T47D (cell line): ENCODE measurements at regions not wholly inside any gene's neighbourhood (a gene's known extent, or its start where the extent isn't known, plus 50 kb on each side); places are given as distances from the start of the nearest gene placed in this dataset.
A peak's percentile ranks its signal among the peaks of the same experiment; 100 is the strongest.

ENCODE experiments used
- DNase-seq, 2 experiments: peaks; one replicate each; pipeline versions ENCODE4 v3.0.0 to v3.0.0-alpha.2; 2011 to 2012; ENCODE audit warnings: low read depth in 1 of 2, low spot score in 1 of 2
- JUND ChIP-seq: IDR thresholded peaks from 2 replicates; pipeline ENCODE4 v1.6.1; 2012; ENCODE audit warnings: low read depth
- in situ Hi-C: cut with HindIII; loops from 2 replicates; pipeline ENCODE4 v1.10.0; 2016; ENCODE audit warnings: low sequenced_read_pairs, low pct_unique_long_range_greater_than_20kb

DNA sequence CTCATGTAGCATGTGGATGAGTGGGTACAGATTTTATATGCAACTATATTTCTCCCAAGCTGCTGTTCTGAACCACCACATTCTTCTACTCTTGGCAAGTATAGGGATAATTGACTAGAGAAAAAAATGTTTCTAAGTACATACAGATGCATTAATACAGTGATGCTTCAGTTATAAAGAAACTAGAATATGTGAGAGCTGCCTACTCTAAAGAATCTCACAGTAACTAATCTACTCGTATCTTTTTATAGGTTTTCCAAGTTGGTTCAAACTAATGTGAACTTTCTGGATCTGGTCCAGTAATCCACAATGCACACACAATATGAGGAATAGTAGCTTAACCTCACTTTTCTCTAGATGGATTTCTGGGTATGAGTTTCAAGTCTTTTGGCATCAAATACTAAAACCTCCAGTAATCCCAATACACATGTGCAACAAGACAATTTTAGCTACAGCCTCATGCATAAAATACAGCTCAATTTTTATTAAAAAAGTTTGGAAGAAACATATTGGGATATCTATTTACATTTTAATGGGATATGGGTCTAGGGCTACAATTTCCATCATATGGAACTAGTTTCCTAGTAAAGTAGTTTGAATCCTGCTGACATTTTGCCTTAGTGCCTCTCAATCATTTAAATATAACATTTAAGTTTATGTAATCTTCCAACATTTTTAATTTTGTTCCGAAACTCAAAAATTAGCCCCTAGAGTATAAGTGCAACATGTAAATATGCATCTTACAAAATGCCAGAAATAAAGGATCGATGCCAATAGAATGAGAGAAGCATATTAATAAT, 2209.7 kb downstream of the LRRC4C start:
- no peak for DNase-seq
- in situ Hi-C loops = no loop called here
- TF ChIP-seq JUND = no peak

DNA sequence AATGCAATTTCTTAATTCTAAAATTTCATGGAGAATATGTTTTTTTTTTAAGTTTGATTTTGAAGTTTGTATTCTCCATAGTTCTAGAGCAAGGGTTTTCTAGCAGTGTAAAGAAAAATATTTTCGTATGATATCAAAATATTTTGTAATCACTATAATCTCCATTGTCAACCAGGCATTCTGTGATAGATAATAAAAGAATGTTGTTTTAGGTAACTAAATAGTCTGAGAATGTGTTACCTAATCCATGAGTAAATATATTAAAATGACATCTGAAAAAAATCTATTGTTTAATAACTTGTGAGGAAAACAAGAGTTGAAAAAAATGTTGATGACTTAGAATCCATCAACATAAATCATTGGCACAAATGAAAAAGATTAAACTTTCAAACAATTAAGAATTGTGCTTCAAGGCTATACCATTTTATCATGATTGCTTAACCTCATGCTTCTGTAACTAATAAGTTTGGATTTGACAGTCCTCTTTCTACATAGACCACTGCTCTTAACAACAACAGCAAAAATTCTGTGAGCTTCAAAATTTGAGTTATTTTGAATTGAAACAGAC, 2211.8 kb downstream of the LRRC4C start:
- no peak for DNase-seq
- in situ Hi-C loops = no loop called here
- no peak for TF ChIP-seq JUND

DNA sequence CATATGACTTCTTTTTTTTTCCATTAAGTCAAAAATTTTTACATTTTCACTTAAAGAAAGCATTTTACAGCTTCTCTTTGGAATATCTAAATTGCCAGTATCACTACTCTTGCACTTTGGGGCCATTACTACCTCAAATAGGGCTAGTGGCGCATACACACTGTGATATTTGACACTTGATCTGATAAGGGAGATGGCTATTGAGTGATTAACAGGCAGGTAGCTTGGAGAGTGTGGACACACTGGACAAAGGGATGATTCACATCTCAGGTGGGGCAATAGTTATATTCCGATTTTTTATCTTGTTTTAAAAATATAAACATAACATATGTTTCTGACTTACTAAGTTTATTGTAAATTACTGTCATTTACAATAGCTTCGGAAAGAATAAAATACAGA, 2219.9 kb downstream of the LRRC4C start:
- in situ Hi-C loops = no loop called here
- DNase-seq = peak in 1 of 2 experiments; percentile 24
- TF ChIP-seq JUND = no peak

DNA sequence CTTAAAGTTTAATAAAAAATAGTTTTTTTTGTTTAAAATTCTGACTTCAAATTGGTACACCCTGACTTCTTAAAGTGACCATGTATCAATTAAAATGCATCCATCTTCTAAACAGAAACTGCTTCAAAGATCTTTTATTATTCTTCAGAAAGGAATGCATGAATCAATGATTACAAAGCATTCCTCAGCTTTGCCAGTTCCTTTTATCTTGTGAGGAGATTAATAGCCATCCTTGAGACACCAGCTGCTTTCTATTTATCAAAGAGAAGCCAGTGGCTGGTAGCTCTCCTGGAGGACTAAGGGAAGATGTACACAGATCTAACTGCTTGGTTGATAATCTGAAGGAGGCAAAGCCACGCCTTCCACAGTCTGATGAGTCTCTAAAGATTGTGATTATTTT, 2222.5 kb downstream of the LRRC4C start:
- in situ Hi-C loops = no loop called here
- DNase-seq = no peak
- no peak for TF ChIP-seq JUND

DNA sequence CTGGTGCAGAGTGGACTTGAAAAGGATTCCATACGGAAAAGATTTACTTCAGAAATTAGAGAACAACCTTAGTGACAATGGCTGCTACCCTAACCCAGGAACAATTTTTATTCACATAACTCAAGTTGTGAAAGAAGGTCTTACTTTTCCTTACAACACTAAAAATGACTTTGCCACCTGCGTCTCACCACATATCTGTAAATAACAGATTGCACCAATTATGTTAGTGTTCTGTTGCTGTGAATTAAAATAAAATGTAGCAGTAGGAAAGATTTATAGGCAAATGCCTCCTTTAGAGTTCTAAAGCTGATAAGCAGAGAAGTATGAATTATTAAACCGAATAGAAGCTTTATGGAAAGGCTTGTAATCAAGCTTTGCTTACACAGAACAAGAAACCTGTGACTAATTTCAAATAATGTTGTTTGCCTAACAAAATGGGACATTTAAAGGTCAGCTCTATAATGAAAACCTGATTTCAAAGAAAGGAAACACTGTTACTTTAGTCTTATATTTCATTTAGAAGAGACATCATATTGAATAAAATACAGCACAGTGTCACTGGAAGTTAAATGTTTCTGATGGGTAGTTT, 2237.8 kb downstream of the LRRC4C start:
- TF ChIP-seq JUND = no peak
- in situ Hi-C loops = no loop called here
- no peak for DNase-seq

DNA sequence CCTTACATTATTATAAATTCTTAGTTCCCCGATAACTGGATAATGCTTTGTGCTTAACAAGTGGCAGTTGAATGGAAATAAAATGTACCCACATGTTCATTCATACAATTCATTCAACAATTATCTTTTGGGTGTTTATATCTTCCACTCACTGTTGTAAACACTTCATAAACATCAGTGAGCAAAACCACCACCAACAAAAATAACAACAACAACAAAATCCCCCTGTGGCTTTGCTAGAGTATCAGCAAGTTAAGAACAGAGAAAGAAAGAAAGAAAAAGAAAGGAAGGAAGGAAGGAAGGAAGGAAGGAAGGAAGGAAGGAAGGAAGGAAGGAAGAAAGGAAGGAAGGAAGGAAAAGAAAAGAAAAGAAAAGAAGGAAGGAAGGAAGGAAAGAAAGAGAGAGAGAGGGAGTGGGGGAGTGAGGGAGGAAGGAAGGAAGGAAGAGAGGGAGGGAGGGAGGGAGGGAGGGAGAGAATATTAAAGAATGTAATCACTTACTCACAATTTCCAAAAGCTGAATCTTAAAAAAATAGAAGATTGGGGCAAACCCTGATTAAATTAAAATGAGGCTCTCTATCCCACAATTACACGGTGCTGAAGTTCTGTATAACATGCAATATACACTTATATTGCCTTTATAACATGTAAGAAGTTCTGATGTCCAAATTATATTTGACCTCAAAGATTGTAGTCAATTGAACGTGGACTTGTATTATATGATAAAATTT, 2238.8 kb downstream of the LRRC4C start:
- no peak for DNase-seq
- no peak for TF ChIP-seq JUND
- in situ Hi-C loops = no loop called here

DNA sequence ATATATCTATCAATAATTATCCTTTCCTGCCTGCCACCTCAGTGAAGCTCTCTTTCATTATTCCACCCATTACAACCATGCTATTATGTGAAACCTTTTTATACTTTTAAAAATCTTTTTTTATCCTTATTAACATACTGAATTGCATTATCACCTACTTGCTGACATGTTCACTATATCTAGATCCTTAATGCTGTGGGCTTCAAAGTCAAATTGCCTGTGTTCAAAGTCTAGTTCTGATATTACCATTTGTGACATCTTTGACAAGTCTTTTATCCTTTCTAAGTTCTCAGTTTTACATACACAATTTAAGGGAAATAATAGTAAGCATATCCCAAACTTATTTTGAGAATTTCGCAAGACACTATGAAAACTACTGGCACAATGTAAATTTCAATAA, 2239.4 kb downstream of the LRRC4C start:
- in situ Hi-C loops = no loop called here
- no peak for TF ChIP-seq JUND
- no peak for DNase-seq

DNA sequence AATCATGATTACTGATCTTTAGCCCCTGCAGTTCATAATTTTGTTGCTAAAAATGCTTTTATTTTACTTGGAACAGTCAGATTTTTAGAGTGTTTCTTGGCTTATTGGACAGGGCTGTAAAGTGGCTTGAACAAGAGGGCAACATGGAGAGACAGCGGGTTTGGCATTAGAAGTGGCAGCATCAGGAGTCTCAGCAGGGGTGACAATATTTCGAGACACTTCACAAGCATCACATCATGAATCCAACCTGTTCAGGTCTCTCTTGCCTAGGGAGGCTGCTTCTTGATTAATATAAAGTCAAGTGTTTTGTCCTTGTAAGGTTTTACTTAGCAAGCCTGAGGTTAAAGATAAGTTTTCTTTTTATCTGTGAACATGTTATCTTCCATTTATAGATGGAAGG, 2249.5 kb downstream of the LRRC4C start:
- in situ Hi-C loops = no loop called here
- no peak for DNase-seq
- TF ChIP-seq JUND = no peak

DNA sequence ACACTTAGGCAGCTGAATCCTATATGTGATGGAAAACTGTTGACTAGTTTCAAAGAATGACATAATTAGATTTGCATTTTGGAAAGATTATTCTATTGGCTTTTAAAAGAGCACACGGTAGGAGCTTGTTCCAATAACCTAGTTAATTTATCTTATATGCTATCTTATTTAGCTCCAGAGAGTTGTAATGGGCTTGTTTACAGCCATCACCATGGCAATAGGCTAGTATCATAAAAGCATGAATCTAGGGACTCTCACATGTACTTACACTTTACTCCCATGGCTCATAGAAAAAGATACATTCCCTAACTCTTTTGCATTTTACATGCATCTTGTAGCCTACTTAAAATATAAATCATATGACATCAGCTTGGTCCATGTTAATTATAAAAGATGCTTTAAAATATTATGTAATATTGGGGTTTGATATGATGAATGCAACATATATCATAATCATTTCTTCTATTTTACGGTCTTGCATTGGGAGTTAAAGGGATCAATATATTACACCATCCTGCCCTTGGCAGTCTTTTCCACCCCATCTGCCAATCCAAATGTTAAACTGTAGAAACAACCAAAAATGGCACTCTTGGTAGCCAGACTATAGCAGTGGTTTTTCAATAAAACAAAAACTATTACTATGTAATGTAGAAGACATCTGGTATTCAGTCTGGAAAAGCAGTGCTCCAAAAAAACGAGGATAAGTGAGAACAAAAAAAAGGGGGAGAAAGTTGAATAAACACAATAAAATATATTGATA, 2254.0 kb downstream of the LRRC4C start:
- in situ Hi-C loops = no loop called here
- no peak for DNase-seq
- no peak for TF ChIP-seq JUND

DNA sequence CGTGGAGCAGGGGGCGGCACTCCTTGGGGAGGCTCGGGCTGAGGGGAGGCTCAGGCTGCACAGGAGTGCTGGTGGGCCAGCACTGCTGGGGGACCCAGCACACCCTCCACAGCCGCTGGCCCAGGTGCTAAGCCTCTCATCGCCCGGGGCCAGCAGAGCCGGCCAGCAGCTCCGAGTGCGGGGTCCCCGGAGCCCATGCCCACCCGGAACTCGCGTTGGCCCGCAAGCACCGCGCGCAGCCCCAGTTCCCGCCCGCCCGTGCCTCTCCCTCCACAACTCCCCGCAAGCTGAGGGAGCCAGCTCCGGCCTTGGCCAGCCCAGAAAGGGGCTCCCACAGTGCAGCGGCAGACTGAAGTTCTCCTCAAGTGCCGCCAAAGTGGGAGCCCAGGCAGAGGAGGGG, 2266.8 kb downstream of the LRRC4C start:
- no peak for TF ChIP-seq JUND
- in situ Hi-C loops = no loop called here
- no peak for DNase-seq

DNA sequence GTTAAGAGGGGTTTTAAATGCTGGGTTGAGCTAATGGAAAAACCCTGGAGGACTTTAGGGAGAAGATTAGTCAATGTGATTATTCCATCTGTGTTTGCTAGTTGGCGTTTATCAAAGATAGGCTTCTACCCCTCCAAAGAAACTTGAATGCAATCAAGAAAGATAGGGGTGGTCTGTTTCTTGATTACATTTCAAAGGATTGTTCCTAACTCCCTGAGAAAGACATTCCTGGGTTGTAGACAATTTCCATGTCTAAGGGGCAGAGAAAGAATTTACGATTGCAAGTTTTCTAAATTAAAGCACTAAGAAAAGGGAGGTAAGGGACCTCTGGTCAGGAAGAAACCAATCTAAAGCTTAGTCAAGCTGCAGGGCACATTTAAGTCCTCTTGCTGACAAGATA, 2268.7 kb downstream of the LRRC4C start:
- DNase-seq = no peak

DNA sequence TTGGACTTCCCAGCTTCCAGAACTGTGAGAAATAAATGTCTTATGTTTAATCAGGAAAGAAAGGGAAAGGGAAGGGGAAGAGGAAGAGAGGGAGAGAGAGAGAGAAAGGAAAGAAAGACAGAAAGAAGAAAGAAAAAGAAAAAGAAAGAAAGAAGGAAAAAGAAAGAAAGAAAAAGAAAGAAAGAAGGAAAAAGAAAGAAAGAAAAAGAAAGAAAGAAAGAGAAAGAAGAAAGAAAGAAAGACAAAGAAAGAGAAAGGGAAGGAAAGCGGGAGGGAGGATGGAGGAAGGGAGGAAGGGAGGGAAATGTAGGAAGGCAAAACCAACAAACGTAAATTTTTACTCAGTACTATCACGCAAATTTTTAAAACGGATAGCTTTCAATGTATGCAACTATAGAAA, 2281.8 kb downstream of the LRRC4C start:
- in situ Hi-C loops = no loop called here
- DNase-seq = no peak
- no peak for TF ChIP-seq JUND

More for the DNA sequence above, 2268.7 kb downstream of the LRRC4C start:
- no peak for TF ChIP-seq JUND
- in situ Hi-C loops = no loop called here
